ENCODE measurements at regions not wholly inside any gene's neighbourhood (a gene's known extent, or its start where the extent isn't known, plus 50 kb on each side); places are given as distances from the start of the nearest gene placed in this dataset.
"Not testable (repeated sequence)": the region's sequence is repeated elsewhere in the genome, so short reads cannot be mapped to it uniquely, and the experiment has no call there.

DNA sequence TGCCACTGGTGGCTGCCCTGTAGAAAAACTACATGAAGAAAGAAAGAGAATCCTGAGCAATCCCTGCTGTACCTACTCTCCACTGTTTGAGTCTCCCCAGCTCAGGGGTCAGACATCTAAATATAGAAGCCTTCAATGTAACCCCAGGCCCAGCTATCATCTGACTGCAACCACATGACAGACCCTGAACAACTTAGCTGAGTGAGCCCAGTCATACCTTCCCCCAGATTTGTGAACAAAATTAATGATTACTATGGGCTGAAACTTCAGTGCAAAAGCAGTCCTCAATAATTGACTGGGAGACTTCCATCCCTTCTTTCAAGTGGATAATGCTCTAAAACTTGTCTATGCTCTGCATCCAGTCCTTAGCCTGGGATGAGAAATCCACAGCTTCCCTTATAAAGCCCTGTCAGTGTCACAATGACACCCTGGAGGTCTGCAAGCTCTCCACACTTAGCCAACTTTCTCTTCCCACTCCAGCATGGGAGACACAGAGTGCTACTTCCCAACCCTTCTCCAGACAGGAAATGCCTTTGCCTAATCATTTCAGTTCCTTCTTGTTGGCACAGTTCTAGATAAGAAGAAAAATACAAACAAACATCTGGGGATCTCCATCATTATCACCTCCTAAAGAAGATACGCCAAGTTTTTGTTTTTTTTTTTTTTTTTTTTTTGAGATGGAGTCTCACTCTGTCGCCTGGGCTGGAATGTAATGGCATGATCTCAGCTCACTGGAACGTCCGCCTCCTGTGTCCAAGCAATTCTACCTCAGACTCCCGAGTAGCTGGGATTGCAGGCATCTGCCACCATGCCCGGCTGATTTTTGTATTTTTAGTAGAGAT is 198.5 kb upstream of the GADL1 start:
- DNase-seq (ENCODE audit: low read depth, low spot score), result no peak
- no peak overlapping the region for H3K27ac ChIP-seq

DNA sequence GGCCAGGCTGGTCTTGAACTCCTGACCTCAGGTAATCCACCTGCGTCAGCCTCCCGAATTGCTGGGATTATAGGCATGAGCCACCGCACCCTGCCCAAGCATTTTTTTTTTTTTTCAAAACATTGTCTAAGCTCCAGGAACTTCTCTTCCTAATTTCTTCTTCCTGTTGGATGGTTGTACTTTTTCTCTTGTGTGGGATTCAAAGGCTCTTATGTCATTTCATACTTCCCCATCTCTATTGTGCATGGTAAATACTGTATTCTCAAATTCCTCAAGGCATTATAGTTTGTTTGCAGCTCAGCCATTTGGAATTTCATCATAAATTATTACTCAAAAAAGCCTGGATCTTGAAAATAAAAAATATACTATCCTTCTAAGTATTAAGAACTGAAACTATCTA is 199.1 kb upstream of the GADL1 start:
- no peak for DNase-seq (ENCODE audit: low read depth, low spot score)
- H3K27ac ChIP-seq, result no peak overlapping the region

DNA sequence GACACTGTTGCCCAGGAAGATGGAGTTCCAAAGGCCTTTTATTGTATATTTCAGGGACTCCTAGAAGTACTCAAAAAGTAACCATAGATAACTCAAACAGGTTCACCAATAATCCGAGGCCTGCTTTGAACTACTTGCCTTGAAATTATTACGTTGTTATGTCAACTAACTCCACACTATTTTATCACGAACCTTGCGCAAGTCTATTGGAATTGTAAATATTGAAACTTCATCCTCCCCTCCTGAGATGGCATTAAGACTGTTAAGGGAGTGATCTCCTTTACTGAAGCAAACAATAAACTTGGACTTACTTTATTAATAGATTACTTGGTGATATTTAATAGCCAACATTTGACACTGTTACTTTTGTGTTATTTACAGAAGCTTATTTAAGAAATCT is 199.6 kb upstream of the GADL1 start:
- no peak overlapping the region for H3K27ac ChIP-seq
- no peak for DNase-seq (ENCODE audit: low read depth, low spot score)

DNA sequence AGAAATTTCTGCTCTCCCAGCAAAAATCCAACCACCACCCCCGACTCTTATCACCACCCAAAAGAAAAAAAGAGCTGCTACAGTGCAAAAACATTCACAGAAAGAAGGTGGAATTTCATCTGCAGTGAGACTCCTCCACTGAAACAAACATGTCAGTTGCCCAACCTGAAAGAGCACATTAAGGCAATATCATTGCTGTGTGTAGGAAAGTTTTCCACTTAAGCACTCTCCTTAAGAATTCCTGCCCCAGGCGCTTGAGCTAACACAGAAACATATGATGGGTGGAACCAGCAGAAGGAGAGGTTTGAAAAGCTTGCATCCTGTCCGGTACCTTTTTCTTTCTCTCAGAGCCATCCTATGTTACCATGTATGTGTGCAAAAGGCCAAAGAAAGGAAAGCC is 200.8 kb upstream of the GADL1 start:
- DNase-seq (ENCODE audit: low read depth, low spot score), result no peak
- H3K27ac ChIP-seq, result no peak overlapping the region

DNA sequence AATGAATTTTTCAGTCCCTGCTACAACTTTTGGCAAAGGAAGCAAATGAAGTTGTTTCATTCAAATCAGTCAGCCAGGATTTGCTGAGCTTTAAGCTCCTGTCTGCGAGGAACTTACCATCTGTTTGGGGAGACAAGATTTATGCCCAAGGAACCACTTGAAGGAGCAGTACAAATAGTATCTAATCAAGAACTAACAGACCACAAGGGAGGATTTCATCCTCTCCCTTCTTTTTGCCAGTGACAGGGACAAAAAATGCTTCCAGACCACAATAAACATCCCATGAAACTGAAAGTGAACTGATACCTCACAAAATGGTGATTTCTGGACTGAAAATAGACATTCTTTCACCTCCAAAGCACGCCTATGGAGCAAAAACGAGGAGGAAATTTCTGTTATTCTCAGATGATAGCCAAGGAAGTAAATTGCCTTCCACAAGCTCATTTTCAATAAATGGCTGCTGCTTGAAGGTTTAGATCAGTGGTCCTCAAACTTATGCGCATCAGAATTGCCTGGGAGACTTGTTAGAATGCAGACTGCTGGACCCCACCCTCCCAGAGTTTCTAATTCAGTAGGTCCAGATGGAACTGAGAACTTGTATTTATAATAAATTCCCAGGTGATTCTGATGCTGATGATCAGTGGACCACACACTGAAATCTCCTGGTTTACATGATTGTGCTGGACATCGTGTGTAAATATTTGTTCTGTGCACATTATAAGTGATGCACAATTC is 202.4 kb upstream of the GADL1 start:
- H3K27ac ChIP-seq, result no peak overlapping the region
- no peak for DNase-seq (ENCODE audit: low read depth, low spot score)

DNA sequence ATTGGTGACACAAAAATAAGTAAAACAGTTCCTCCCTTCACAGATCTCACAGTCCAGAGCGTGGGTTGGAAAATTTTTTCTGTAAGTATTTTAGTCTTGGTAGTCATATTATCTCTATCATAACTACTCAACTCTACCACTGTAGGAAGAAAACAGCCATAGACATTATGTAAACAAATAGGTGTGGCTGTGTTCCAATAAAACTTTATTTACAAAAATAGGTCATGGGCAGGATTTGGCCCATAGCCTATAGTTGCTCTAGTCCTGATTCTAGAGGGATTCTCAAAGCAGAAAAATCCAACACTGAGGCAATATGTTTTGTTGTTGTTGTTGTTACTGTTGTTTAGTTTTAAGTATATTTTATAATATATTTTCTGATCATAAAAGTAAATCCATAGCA is 206.1 kb upstream of the GADL1 start:
- H3K27ac ChIP-seq, result no peak overlapping the region
- no peak for DNase-seq (ENCODE audit: low read depth, low spot score)

DNA sequence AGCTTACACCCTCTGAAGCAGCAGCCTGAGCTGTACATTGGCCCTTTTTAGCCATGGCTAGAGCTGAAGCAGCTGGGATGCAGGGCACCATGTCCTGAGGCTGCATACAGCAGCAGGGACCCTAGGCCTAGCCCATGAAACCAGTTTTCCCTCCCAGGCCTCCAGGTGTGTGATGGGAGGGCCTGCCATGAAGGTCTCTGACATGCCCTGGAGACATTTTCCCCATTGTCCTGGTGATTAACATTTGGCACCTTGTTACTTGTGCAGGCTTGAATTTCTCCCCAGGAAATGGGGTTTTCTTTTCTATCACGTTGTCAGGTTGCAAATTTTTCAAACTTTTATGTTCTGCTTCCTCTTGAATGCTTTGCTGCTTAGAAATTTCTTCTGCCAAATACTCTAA is 206.8 kb upstream of the GADL1 start:
- not testable (repeated sequence) for DNase-seq (ENCODE audit: low read depth, low spot score)
- peak overlapping the region; percentile 1 for H3K27ac ChIP-seq

DNA sequence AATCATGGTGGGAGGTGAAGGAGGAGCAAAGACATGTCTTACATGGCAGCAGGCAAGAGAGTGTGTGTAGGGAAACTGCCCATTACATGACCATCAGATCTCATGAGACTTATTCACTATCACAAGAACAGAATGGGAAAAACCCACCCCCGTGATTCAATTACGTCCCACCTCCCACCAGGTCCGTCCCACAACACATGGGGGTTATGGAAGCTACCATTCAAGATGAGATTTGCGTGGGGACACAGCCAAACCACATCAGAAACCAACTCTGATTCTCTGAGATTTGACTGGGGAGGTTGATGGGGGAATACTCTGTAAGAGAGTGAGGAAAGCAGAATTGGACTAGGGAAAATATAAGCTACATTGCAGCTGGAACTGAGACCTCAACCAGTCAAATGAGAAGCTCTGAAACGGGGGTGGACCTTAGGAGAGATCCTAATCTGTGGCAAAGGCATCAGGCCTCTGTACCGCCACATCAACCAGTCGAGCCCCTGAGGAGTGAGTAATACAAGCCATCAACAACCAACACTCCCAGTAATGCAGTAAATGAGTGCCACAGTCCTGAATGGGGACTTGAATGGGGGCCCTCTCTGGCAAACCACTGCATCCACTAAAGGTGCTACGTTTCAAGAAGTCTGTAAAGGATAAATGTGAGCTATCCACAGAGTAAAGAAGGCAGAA is 207.9 kb upstream of the GADL1 start:
- no peak for DNase-seq (ENCODE audit: low read depth, low spot score)
- no peak overlapping the region for H3K27ac ChIP-seq

DNA sequence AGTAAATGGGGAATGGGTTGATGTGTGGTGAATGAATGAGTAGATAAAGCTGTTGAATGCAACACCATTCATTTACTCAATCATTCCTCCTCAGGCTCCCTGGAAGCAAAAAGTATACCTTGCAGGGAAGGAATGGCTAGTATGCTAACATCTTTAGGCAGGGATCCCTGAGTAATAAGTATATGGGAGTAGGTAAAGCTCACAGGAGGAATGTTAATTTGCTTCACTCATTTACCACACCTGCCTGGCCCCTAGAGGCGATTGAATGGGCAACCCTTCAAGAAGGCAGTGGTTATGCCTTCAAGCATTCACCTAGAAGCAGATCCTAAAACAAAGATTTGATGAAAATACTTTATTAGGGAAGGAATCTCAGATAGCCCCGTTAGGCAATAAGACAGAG is 208.7 kb upstream of the GADL1 start:
- H3K27ac ChIP-seq, result no peak overlapping the region
- no peak for DNase-seq (ENCODE audit: low read depth, low spot score)

DNA sequence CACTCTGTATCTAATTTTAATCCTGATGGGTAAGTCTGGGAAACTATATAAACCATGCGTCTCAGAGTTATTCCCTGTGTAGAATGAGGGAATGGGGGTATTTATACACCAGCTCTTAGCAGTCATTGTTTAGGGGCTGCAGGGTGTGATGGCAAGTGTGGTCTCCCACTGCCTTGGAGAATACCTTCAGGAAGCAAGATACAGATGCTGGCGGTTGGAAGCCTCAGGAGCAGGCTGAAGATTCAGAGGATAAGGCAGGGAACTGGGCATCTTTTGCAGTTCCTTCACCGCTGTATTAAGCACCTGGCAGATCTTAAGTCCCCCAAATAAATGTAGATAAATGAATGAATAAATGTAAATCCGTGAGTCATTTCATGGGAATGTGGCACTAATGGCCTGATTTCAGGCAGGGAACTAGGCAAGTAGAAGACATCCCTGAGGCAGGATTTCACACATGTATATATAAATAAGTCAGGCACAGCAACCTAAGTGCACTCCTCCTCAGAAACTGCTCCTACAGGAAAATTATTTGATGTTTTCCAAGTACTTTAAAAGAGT is 209.2 kb upstream of the GADL1 start:
- no peak overlapping the region for H3K27ac ChIP-seq

DNA sequence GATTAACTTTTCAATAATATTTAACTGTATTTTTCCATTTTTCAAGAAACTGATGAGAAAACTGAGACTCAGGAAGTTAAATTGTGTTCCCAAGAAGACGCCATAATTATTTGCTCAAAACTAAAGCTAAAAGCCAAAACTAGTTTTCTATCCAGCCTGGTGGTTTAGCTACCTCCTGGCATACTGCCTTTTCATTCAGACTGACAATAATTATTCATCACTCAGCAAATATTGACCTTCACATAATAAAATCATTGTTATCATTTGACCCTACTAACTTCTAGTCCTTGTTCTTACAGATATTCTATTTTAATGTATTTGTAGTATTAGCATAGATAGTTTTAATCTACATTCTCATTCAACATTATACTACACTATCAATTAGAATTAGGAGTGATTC is 210.6 kb upstream of the GADL1 start:
- H3K27ac ChIP-seq, result peak overlapping the region; percentile 82
- no peak for DNase-seq (ENCODE audit: low read depth, low spot score)

More for the DNA sequence above, 209.2 kb upstream of the GADL1 start:
- DNase-seq (ENCODE audit: low read depth, low spot score), result no peak

DNA sequence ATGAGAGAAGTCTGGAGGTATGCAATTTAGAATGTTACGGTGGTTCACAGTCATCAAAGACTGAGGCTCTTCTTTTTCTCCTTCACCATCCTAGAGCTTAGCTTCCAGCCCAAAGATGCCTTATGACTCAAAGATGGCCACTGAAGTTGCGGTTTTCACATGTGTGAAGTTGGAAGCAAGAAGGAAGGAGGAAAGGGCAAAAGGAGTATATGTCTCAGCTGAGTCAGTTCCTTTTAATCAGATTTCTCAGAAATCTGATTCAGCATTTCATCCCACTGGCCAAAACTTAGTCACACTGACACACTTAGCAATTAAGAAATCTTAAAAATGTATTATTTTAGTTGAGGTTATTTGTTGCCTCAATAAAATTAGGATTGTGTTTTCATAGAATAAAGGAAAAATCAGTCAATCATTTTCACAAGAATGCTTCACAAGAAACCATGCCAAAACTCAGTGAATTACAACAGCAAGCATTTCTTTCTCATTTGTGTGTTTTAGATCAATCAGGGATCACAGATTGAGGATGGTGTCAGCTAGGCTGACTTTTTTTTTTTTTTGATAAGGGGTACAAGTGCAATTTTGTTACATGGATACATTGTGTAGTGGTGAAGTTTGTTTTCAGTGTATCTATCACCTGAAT is 211.1 kb upstream of the GADL1 start:
- DNase-seq (ENCODE audit: low read depth, low spot score), result peak; percentile 91

DNA sequence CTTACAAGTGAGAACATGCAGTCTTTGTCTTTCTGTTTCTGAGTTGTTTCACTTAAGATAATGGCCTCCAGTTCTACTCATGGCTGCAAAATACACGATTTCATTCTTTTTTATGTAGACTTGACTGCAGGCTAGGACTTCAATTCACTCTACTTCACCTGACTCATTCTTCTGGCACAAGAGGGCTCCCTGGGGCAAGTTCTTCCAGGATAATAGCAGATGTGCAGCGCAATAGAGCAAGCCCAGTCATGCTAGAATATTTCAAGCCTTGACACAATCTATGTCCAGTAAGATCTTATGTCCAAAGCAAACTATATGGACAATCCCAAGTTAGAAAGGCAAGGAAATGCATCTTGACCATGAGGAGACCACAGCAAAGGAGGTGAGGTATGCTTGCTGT is 211.7 kb upstream of the GADL1 start:
- peak overlapping the region; percentile 82 for H3K27ac ChIP-seq
- DNase-seq (ENCODE audit: low read depth, low spot score), result peak; percentile 80

More for the DNA sequence above, 211.1 kb upstream of the GADL1 start:
- peak overlapping the region; percentile 82 for H3K27ac ChIP-seq

DNA sequence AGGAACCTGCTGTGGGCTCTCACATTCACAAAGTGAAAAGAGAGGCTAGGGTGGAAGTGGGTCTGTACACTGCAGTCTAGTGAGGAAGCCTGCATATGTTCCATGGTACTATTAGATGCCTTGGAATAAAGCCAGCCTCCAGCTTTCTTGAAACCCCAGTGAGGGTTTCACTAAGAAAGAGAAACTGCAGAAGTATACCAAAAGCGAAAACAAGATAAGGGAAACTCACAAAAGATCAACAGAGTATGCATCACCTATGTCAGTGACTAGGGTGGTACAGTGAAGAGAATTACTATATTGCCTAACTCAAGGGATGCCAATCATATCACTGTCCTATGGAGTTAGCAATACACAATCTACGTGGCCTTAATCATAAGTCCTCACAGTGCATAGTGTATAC is 212.5 kb upstream of the GADL1 start:
- no peak for DNase-seq (ENCODE audit: low read depth, low spot score)
- H3K27ac ChIP-seq, result peak overlapping the region; percentile 82

DNA sequence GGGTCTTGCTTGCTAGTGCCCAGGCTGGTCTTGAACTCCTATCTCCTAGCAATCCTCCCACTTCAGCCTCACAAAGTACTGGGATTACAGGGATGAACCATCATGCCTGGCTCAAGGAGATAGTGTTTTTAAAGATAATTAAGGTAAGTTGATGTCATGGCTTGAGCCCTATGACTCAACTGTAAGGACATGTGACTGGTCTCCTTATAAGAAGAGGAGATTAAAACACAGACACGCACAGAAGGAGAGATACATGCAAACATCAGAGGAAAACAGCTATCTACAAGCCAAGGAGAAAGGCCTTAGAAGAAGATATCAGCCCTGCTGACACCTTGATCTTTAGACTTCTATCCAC is 220.4 kb upstream of the GADL1 start:
- DNase-seq (ENCODE audit: low read depth, low spot score), result no peak
- no peak overlapping the region for H3K27ac ChIP-seq

DNA sequence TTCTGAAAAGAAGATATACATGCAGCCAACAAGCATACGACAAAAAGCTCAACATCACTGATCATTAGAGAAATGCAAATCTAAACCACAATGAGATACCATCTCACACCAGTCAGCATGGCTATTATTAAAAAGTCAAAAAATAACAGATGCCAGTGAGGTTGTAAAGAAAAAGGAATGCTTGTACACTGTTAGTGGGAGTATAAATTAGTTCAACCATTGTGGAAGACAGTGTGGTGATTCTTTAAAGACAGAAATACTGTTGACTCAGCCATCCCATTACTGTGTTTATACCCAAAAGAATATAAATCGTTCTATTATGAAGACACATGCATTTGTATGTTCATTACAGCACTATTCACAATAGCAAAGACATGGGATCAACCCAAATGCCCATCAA is 221.1 kb upstream of the GADL1 start:
- H3K27ac ChIP-seq; DNase-seq (ENCODE audit: low read depth, low spot score): not testable (repeated sequence)

DNA sequence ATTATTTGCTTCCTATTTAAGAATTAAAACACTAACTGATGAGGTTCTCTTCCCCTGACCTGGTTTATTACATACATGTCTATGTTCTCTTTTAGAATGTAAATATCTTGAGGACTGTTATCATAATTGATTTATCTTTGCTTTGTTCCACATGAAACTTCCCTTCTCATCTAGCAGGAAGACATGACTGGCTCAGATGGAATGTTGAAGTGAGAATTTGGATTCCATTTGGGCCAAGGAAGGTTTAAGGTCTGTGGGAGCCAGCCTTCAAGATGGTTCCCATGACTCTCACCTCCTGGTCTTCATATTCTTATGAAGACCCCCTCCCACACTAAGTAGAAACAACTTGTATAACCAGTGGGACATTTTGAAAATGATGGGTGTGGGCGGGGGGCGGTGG is 222.2 kb upstream of the GADL1 start:
- H3K27ac ChIP-seq, result no peak overlapping the region
- DNase-seq (ENCODE audit: low read depth, low spot score), result no peak

DNA sequence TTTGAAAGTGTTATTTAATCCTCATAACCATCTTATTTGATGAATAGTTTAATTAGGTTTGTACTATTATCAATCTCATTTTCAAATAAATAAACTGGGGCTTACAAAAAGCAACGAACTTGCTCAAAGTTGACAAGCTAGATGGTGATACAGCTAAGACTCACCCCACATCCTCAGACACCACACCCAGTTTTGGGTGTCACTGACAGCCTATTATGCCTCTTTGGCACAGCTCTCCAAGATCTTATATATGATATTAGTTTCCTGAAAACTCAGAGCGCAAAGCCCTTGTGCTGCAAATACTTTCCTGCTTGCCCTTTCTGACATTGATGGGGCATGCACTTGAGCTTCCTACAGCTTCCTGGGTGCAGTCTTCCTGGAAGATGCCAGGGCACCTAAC is 223.4 kb upstream of the GADL1 start:
- no peak overlapping the region for H3K27ac ChIP-seq
- no peak for DNase-seq (ENCODE audit: low read depth, low spot score)

DNA sequence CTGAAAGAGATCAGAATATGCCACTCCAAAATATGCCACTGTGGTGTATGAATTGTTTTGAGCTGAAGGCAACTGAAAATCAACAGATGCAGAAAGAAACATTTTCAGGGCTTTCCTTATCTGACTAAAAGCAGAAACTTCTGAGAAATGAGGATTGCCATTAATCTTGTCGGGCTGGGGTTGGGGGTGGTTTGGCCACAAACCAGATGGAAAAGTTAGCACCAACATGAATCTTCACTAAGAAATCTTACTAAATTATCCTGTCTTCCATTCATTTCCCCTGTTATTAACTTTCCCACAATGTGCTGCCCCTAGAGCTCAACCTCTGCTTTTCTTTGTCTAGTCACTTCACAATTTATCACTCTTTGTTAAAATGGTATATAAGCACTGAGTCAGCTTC is 229.9 kb upstream of the GADL1 start:
- no peak for DNase-seq (ENCODE audit: low read depth, low spot score)
- H3K27ac ChIP-seq, result no peak overlapping the region

DNA sequence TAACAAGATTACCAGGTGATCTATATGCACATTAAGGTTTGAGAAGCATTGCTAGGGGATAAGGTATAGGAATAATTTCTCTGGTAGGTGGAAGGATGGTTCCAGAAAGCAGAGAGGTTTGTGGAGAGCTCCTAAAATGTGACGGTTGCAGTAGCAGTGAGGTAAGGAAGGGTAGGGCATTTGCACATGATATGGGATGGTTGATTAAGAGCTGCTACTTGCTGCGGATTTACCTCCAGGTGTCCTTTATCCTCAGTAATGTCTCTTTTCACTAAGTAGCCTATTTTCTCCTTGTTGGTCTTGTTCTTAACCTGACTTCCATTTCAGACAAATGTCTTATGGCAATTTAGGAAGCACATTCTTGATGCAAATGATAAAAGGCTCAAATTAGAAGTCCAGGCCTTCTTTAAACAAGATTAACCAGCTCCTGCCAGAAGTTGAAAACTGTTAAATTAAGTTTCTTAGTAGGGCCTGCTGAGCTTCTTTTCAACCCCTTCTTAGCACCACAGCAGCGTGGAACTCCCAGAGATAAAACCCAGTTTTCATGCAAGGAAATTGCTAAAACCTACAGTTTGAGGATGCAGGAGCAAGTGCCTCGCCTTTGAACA is 231.1 kb upstream of the GADL1 start:
- no peak overlapping the region for H3K27ac ChIP-seq
- no peak for DNase-seq (ENCODE audit: low read depth, low spot score)
